HAP-1 (cell line): ENCODE measurements at regions not wholly inside any gene's neighbourhood (a gene's known extent, or its start where the extent isn't known, plus 50 kb on each side); places are given as distances from the start of the nearest gene placed in this dataset.
"Not testable (repeated sequence)": the region's sequence is repeated elsewhere in the genome, so short reads cannot be mapped to it uniquely, and the experiment has no call there.

Experiments
- DNase-seq, 2 experiments: peaks; one replicate each; pipeline ENCODE4 v3.0.0-alpha.2; 2016 to 2020; ENCODE audit warnings: low spot score in 2 of 2
- H3K27me3 ChIP-seq: fragments of 250-450 bp; sonication (Bioruptor Pico); 2 replicates; pipeline ENCODE4 v1.5.1; 2020; ENCODE audit warnings: low read depth, mild to moderate bottlenecking, moderate library complexity
- H3K36me3 ChIP-seq: fragments of 250-450 bp; sonication (Bioruptor Pico); replicated peaks from 2 replicates; pipeline ENCODE4 v1.5.1; 2020; ENCODE audit warnings: mild to moderate bottlenecking
- H3K4me1 ChIP-seq: fragments of 250-450 bp; sonication (Bioruptor Pico); 2 replicates; pipeline ENCODE4 v1.5.1; 2020; ENCODE audit warnings: mild to moderate bottlenecking
- H3K4me3 ChIP-seq: fragments of 250-450 bp; sonication (Bioruptor Pico); 2 replicates; pipeline ENCODE4 v1.5.1; 2020; ENCODE audit warnings: mild to moderate bottlenecking, moderate library complexity
- H3K9me3 ChIP-seq: fragments of 250-450 bp; sonication (Bioruptor Pico); 2 replicates; pipeline ENCODE4 v1.5.1; 2020; ENCODE audit warnings: mild to moderate bottlenecking, moderate library complexity
- in situ Hi-C: fragments of 300-500 bp; cut with MboI; formaldehyde crosslinking; loops from 3 replicates; pipeline ENCODE4 v1.14.3; 2020; ENCODE audit warnings: low sequenced_read_pairs, inconsistent platforms, mixed read lengths

GRCh38 chr12:40431169-40431568 is 206.4 kb downstream of the LRRK2 start:
- H3K27me3 ChIP-seq: peaks cover 4% of the 10 kb centered on the region
- H3K4me3 ChIP-seq: no peak overlapping the region
- in situ Hi-C loops: no loop called here
- no peaks in the 10 kb centered on the region for H3K36me3 ChIP-seq
- DNase-seq: no peak
- no peaks in the 10 kb centered on the region for H3K9me3 ChIP-seq
- no peaks in the 10 kb centered on the region for H3K4me1 ChIP-seq

GRCh38 chr12:40435251-40435650 is 210.5 kb downstream of the LRRK2 start:
- no peaks in the 10 kb centered on the region for H3K27me3 ChIP-seq
- no peaks in the 10 kb centered on the region for H3K36me3 ChIP-seq
- in situ Hi-C loops: no loop called here
- H3K4me1 ChIP-seq: no peaks in the 10 kb centered on the region
- no peaks in the 10 kb centered on the region for H3K9me3 ChIP-seq
- no peak for DNase-seq
- H3K4me3 ChIP-seq: no peak overlapping the region

GRCh38 chr12:40435951-40436350 is 211.2 kb downstream of the LRRK2 start:
- in situ Hi-C loops: no loop called here
- no peaks in the 10 kb centered on the region for H3K36me3 ChIP-seq
- no peaks in the 10 kb centered on the region for H3K9me3 ChIP-seq
- no peaks in the 10 kb centered on the region for H3K27me3 ChIP-seq
- H3K4me1 ChIP-seq: no peaks in the 10 kb centered on the region
- DNase-seq: no peak
- H3K4me3 ChIP-seq: no peak overlapping the region

DNA sequence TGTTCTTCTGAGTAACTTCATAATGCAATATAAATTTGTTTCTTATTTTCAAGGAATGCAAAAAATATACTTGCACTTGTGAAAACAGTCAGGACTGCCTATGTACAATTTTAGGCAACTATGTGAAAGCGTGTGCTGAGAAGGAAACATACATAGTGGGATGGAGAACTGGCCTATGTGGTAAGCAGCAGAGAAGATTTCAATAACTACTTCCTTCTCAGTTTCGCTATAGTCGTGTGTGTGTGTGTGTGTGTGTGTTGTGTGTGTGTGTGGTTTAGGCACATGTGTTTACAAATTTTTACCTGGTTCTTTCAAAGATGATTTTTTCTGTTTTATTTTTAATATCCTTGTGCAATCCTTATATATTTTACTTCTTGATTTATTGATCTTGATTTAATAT is 211.8 kb downstream of the LRRK2 start:
- in situ Hi-C loops: no loop called here
- Histone ChIP-seq H3K27me3 (no peaks in the 10 kb centered on the region), H3K4me3 (no peak overlapping the region), H3K9me3 (no peaks in the 10 kb centered on the region), H3K36me3 (no peaks in the 10 kb centered on the region), H3K4me1 (no peaks in the 10 kb centered on the region)
- DNase-seq: no peak

DNA sequence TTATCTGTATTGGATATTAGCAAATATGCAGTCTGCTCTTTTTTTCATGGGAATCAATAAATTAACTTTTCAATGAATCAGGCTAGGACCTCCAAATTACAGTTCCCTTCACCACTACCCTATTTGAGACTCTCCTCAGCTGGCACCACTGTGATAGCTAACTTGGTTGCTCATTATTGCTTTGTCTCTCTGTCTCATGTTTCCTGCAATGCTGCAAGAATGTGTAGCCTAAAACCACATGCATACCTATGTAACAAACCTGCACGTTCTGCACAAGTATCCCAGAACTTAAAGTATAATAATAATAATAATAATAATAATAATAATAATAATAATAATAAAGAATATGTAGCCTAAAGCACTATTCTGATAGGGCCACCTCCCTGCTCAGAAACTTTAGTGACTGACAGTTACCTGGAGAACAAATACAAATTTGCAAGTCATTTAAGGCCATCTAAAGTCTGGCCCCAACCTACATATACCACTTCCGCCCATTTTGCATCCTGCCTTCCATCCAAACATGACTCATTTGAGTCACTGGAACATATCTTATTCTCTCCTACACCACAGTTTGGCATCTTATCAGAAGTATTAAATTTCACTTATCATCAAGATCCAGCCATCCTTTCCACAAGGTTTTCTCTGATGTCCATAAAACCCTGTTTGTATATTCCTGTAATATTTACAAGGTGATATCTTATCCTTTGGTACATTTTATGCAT is 215.1 kb downstream of the LRRK2 start:
- H3K4me1 ChIP-seq: no peaks in the 10 kb centered on the region
- H3K36me3 ChIP-seq: no peaks in the 10 kb centered on the region
- no peak overlapping the region for H3K4me3 ChIP-seq
- no peaks in the 10 kb centered on the region for H3K27me3 ChIP-seq
- in situ Hi-C loops: no loop called here
- H3K9me3 ChIP-seq: no peaks in the 10 kb centered on the region
- no peak for DNase-seq

DNA sequence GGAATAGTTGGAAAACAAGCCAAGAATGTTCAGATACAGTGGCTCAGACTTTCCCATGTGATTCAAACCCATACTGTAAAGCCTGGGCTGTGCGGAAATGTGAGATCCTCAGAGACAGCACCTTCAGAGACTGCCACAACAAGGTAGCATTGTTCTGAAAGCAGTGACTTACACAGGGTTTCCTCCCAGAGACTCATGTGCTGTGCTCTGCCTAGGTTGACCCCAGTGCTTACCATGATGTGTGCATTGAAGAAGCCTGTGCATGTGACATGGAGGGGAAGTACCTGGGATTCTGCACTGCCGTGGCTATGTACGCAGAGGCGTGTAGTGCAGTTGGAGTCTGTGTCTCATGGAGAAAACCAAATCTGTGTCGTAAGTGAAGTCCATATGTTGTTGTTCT is 219.4 kb downstream of the LRRK2 start:
- Histone ChIP-seq H3K9me3 (no peaks in the 10 kb centered on the region), H3K4me1 (no peaks in the 10 kb centered on the region), H3K36me3 (no peaks in the 10 kb centered on the region), H3K4me3 (no peak overlapping the region), H3K27me3 (no peaks in the 10 kb centered on the region)
- DNase-seq: no peak
- in situ Hi-C loops: no loop called here

GRCh38 chr12:40446385-40446784 is 221.6 kb downstream of the LRRK2 start:
- in situ Hi-C loops: no loop called here

DNA sequence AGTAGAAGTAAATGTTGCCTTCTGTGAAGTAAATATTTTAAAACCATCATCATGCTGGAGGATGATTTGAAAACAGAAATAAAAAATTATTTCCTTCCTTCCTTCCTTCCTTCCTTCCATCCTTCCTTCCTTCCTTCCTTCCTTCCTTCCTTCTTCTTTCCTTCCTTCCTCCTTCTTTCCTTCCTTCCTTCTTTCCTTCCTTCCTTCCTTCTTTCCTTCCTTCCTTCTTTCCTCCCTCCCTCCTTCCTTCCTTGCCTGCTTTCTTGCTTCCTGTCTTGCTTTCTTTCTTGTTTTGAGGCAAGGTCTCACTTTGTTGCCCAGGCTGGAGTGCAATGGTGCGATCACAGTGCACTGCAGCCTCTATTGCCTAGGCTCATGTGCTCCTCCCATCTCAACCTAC is 223.7 kb downstream of the LRRK2 start:
- H3K4me3 ChIP-seq, H3K4me1 ChIP-seq, H3K36me3 ChIP-seq, in situ Hi-C loops, H3K9me3 ChIP-seq, H3K27me3 ChIP-seq, DNase-seq: not testable (repeated sequence)

More at GRCh38 chr12:40446385-40446784, 221.6 kb downstream of the LRRK2 start:
- peak in 1 of 2 experiments; percentile 21 for DNase-seq
- no peaks in the 10 kb centered on the region for H3K36me3 ChIP-seq
- no peaks in the 10 kb centered on the region for H3K4me1 ChIP-seq
- H3K27me3 ChIP-seq: 0 out of 2 replicates have a peak, but pooled peaks cover 2% of the 10 kb centered on the region
- H3K9me3 ChIP-seq: no peaks in the 10 kb centered on the region
- no peak overlapping the region for H3K4me3 ChIP-seq

DNA sequence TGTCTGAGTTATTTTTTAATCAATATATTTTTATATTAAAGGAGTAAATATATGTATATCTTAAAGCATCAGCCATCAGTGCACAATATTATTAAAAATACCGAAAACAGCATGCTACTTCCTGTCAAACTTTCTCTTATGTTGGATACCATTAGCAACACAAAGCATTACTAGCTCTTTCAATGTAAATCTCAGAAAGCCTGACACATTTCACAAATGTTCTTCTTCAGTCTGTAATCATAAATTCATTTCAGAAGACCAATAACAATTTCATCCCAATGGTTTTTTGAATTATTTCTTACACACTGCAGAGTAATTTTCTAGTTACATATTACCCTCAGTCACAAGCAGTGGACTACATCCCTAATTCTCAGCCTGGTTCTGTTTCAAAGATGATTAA is 226.9 kb downstream of the LRRK2 start:
- no peaks in the 10 kb centered on the region for H3K4me1 ChIP-seq
- no peak overlapping the region for H3K4me3 ChIP-seq
- DNase-seq: no peak
- no peaks in the 10 kb centered on the region for H3K9me3 ChIP-seq
- 0 out of 2 replicates have a peak, but pooled peaks cover 2% of the 10 kb centered on the region for H3K27me3 ChIP-seq
- in situ Hi-C loops: no loop called here
- no peaks in the 10 kb centered on the region for H3K36me3 ChIP-seq

- Histone ChIP-seq H3K9me3 (no peaks in the 10 kb centered on the region), H3K27me3 (peaks cover 3% of the 10 kb centered on the region; the same call in 1 of the 2 replicates), H3K4me3 (no peak overlapping the region), H3K4me1 (no peaks in the 10 kb centered on the region), H3K36me3 (no peaks in the 10 kb centered on the region)
- in situ Hi-C loops: no loop called here
- DNase-seq: no peak
These were observed 228.1 kb upstream of the CNTN1 start for GRCh38 chr12:40464121-40464520.

DNA sequence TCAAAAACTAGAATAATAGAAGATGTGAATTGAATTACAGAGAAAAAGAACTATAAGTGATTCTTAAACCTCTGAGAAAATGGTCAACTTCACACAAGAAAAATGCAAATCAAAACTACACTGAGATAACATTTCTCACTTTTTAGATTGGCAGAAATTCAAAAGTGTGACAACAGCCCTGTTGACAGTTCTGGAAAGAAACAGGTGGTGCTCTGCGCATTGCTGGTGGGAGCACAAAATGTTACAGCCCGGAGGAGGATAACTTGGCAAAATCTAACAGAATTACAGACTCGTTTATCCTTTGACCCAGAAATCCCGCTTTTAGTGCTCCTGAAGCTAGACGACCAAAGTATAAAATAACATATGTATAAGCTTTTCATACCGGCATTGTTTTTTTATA is 222.5 kb upstream of the CNTN1 start:
- Histone ChIP-seq H3K36me3 (no peaks in the 10 kb centered on the region), H3K9me3 (no peaks in the 10 kb centered on the region), H3K4me3 (no peak overlapping the region), H3K4me1 (no peaks in the 10 kb centered on the region), H3K27me3 (peaks cover 1% of the 10 kb centered on the region; the same call in 1 of the 2 replicates)
- in situ Hi-C loops: no loop called here
- no peak for DNase-seq

GRCh38 chr12:40473962-40474361 is 218.3 kb upstream of the CNTN1 start:
- Histone ChIP-seq H3K4me3 (no peak overlapping the region), H3K9me3 (no peaks in the 10 kb centered on the region), H3K36me3 (no peaks in the 10 kb centered on the region), H3K4me1 (no peaks in the 10 kb centered on the region), H3K27me3 (no peaks in the 10 kb centered on the region)
- in situ Hi-C loops: no loop called here
- no peak for DNase-seq

- in situ Hi-C loops: no loop called here
These were observed 217.6 kb upstream of the CNTN1 start for GRCh38 chr12:40474630-40475029.

DNA sequence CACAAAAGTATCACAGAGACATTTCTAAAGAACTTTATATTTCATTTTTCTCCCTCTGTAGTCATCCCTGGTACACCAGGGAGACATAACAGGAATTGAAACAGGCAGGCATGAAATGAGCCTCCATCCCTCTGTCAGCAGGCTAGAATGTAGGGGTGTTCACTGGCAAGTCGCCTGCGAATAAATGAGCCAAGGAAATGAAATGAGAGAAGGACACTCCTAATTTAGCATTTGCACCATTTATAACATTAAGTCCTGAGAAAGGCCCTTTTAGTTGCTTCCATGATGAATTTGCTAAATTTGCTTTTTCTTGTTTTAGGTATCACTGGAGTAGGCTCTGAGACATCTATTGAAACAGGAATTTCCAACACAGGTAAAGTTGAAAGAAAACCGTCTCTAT is 192.4 kb upstream of the CNTN1 start:
- in situ Hi-C loops: no loop called here
- DNase-seq: no peak
- no peak overlapping the region for H3K4me3 ChIP-seq
- no peaks in the 10 kb centered on the region for H3K36me3 ChIP-seq
- no peaks in the 10 kb centered on the region for H3K4me1 ChIP-seq
- no peaks in the 10 kb centered on the region for H3K9me3 ChIP-seq
- no peaks in the 10 kb centered on the region for H3K27me3 ChIP-seq

More at GRCh38 chr12:40474630-40475029, 217.6 kb upstream of the CNTN1 start:
- no peaks in the 10 kb centered on the region for H3K27me3 ChIP-seq
- H3K4me3 ChIP-seq: no peak overlapping the region
- no peak for DNase-seq
- H3K9me3 ChIP-seq: peaks cover 2% of the 10 kb centered on the region; the same call in 1 of the 2 replicates
- no peaks in the 10 kb centered on the region for H3K36me3 ChIP-seq
- no peaks in the 10 kb centered on the region for H3K4me1 ChIP-seq

- H3K27me3 ChIP-seq: no peaks in the 10 kb centered on the region
- H3K4me1 ChIP-seq: no peaks in the 10 kb centered on the region
- H3K4me3 ChIP-seq: no peak overlapping the region
- no peak for DNase-seq
- no peaks in the 10 kb centered on the region for H3K9me3 ChIP-seq
- in situ Hi-C loops: no loop called here
- no peaks in the 10 kb centered on the region for H3K36me3 ChIP-seq
These were observed 189.9 kb upstream of the CNTN1 start for GRCh38 chr12:40502322-40502721.
